ENCODE measurements at regions not wholly inside any gene's neighbourhood (a gene's known extent, or its start where the extent isn't known, plus 50 kb on each side); places are given as distances from the start of the nearest gene placed in this dataset.

GRCh38 chr3:73705792-73706191 is 81.1 kb upstream of the PDZRN3 start:
- TF ChIP-seq CTCF (IDR thresholded peaks at IDR 0.05; ENCODE audit: low read depth, low read length, poor library complexity, severe bottlenecking), result no peak
- TF ChIP-seq EZH2phosphoT487 (IDR thresholded peaks at IDR 0.05; ENCODE audit: borderline replicate concordance, low read length), result no peak
